ENCODE measurements at regions not wholly inside any gene's neighbourhood (a gene's known extent, or its start where the extent isn't known, plus 50 kb on each side); places are given as distances from the start of the nearest gene placed in this dataset.

DNA sequence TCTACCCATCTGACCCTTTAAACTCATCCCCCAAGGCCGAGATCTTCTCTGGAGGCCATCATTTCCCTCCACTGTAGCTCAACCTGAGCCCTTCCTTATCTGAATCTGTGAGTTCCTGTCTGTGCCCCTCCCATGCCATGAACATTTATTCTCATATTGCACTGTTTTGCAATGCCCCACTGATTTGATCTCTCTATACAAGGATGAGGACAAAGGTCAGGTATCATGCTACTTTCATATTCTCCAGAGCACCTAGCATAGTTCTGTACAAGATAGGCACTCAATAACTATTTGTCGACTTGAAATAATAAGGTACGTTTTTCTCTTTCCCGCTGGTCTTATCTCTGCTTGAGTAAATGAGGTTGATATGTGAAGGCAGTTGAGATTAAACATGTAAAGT, 135.5 kb downstream of the KLF5 start:
- ATAC-seq (no peak), DNase-seq (ENCODE audit: low spot score) (no peak)
- CTCF ChIA-PET = no interaction called here
- Mint-ChIP-seq H3K27me3 (ENCODE audit: low read depth) (no peaks in the 10 kb centered on the region), H3K27ac (no peak overlapping the region), H3K4me3 (no peak overlapping the region), H3K4me1 (peaks cover 13% of the 10 kb centered on the region), H3K36me3 (no peaks in the 10 kb centered on the region), H3K9me3 (peaks cover 11% of the 10 kb centered on the region)
- POLR2A ChIA-PET = no interaction called here
- no peak for TF ChIP-seq ZNF416 (CRISPR knock-in tag; IDR thresholded peaks at IDR 0.05)
- no peak for TF ChIP-seq CREM (CRISPR knock-in tag; IDR thresholded peaks at IDR 0.05)
- TF ChIP-seq OVOL2 (CRISPR knock-in tag; IDR thresholded peaks at IDR 0.05; ENCODE audit: borderline replicate concordance) = no peak

GRCh38 chr13:73193554-73193953, 134.7 kb downstream of the KLF5 start:
- peaks cover 15% of the 10 kb centered on the region for H3K4me1 Mint-ChIP-seq
- ChIA-PET POLR2A (no interaction called here), CTCF (no interaction called here)
- DNase-seq (ENCODE audit: low spot score) (no peak), ATAC-seq (no peak)
- H3K4me3 Mint-ChIP-seq = no peak overlapping the region
- TF ChIP-seq HMGA2 (CRISPR knock-in tag; IDR thresholded peaks at IDR 0.05) (no peak), ELF4 (CRISPR knock-in tag; IDR thresholded peaks at IDR 0.05; ENCODE audit: low read depth) (no peak), ZNF416 (CRISPR knock-in tag; IDR thresholded peaks at IDR 0.05) (no peak), MYBL2 (CRISPR knock-in tag; IDR thresholded peaks at IDR 0.05) (no peak), TEAD1 (CRISPR knock-in tag; IDR thresholded peaks at IDR 0.05) (no peak), ZNF671 (CRISPR knock-in tag; IDR thresholded peaks at IDR 0.05) (no peak)
- TF ChIP-seq, protein P1, sequence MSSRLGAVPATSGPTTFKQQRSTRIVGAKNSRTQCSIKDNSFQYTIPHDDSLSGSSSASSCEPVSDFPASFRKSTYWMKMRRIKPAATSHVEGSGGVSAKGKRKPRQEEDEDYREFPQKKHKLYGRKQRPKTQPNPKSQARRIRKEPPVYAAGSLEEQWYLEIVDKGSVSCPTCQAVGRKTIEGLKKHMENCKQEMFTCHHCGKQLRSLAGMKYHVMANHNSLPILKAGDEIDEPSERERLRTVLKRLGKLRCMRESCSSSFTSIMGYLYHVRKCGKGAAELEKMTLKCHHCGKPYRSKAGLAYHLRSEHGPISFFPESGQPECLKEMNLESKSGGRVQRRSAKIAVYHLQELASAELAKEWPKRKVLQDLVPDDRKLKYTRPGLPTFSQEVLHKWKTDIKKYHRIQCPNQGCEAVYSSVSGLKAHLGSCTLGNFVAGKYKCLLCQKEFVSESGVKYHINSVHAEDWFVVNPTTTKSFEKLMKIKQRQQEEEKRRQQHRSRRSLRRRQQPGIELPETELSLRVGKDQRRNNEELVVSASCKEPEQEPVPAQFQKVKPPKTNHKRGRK (CRISPR knock-in tag; IDR thresholded peaks at IDR 0.05; ENCODE audit: borderline replicate concordance) = no peak
- TF ChIP-seq, protein P2, sequence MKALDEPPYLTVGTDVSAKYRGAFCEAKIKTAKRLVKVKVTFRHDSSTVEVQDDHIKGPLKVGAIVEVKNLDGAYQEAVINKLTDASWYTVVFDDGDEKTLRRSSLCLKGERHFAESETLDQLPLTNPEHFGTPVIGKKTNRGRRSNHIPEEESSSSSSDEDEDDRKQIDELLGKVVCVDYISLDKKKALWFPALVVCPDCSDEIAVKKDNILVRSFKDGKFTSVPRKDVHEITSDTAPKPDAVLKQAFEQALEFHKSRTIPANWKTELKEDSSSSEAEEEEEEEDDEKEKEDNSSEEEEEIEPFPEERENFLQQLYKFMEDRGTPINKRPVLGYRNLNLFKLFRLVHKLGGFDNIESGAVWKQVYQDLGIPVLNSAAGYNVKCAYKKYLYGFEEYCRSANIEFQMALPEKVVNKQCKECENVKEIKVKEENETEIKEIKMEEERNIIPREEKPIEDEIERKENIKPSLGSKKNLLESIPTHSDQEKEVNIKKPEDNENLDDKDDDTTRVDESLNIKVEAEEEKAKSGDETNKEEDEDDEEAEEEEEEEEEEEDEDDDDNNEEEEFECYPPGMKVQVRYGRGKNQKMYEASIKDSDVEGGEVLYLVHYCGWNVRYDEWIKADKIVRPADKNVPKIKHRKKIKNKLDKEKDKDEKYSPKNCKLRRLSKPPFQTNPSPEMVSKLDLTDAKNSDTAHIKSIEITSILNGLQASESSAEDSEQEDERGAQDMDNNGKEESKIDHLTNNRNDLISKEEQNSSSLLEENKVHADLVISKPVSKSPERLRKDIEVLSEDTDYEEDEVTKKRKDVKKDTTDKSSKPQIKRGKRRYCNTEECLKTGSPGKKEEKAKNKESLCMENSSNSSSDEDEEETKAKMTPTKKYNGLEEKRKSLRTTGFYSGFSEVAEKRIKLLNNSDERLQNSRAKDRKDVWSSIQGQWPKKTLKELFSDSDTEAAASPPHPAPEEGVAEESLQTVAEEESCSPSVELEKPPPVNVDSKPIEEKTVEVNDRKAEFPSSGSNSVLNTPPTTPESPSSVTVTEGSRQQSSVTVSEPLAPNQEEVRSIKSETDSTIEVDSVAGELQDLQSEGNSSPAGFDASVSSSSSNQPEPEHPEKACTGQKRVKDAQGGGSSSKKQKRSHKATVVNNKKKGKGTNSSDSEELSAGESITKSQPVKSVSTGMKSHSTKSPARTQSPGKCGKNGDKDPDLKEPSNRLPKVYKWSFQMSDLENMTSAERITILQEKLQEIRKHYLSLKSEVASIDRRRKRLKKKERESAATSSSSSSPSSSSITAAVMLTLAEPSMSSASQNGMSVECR (CRISPR knock-in tag; IDR thresholded peaks at IDR 0.05; ENCODE audit: borderline replicate concordance) = no peak
- peaks cover 11% of the 10 kb centered on the region for H3K9me3 Mint-ChIP-seq
- no peak overlapping the region for H3K27ac Mint-ChIP-seq
- H3K27me3 Mint-ChIP-seq (ENCODE audit: low read depth) = no peaks in the 10 kb centered on the region
- H3K36me3 Mint-ChIP-seq = no peaks in the 10 kb centered on the region

GRCh38 chr13:73190477-73190876, 131.7 kb downstream of the KLF5 start:
- DNase-seq (ENCODE audit: low spot score) = no peak
- Mint-ChIP-seq H3K4me3 (no peak overlapping the region), H3K9me3 (peaks cover 11% of the 10 kb centered on the region), H3K27ac (no peak overlapping the region), H3K36me3 (no peaks in the 10 kb centered on the region), H3K4me1 (peaks cover 15% of the 10 kb centered on the region), H3K27me3 (ENCODE audit: low read depth) (no peaks in the 10 kb centered on the region)
- ATAC-seq = no peak
- ChIA-PET CTCF (no interaction called here), POLR2A (interaction anchor here (0.6 kb wide), 1 partner anchor 948 kb away, joined by 3 read pairs; no protein-coding TSS in a partner anchor)
- TF ChIP-seq, protein P3, sequence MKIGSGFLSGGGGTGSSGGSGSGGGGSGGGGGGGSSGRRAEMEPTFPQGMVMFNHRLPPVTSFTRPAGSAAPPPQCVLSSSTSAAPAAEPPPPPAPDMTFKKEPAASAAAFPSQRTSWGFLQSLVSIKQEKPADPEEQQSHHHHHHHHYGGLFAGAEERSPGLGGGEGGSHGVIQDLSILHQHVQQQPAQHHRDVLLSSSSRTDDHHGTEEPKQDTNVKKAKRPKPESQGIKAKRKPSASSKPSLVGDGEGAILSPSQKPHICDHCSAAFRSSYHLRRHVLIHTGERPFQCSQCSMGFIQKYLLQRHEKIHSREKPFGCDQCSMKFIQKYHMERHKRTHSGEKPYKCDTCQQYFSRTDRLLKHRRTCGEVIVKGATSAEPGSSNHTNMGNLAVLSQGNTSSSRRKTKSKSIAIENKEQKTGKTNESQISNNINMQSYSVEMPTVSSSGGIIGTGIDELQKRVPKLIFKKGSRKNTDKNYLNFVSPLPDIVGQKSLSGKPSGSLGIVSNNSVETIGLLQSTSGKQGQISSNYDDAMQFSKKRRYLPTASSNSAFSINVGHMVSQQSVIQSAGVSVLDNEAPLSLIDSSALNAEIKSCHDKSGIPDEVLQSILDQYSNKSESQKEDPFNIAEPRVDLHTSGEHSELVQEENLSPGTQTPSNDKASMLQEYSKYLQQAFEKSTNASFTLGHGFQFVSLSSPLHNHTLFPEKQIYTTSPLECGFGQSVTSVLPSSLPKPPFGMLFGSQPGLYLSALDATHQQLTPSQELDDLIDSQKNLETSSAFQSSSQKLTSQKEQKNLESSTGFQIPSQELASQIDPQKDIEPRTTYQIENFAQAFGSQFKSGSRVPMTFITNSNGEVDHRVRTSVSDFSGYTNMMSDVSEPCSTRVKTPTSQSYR (CRISPR knock-in tag; IDR thresholded peaks at IDR 0.05) = no peak
- TF ChIP-seq, protein P4, sequence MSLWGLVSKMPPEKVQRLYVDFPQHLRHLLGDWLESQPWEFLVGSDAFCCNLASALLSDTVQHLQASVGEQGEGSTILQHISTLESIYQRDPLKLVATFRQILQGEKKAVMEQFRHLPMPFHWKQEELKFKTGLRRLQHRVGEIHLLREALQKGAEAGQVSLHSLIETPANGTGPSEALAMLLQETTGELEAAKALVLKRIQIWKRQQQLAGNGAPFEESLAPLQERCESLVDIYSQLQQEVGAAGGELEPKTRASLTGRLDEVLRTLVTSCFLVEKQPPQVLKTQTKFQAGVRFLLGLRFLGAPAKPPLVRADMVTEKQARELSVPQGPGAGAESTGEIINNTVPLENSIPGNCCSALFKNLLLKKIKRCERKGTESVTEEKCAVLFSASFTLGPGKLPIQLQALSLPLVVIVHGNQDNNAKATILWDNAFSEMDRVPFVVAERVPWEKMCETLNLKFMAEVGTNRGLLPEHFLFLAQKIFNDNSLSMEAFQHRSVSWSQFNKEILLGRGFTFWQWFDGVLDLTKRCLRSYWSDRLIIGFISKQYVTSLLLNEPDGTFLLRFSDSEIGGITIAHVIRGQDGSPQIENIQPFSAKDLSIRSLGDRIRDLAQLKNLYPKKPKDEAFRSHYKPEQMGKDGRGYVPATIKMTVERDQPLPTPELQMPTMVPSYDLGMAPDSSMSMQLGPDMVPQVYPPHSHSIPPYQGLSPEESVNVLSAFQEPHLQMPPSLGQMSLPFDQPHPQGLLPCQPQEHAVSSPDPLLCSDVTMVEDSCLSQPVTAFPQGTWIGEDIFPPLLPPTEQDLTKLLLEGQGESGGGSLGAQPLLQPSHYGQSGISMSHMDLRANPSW (CRISPR knock-in tag; conservative IDR thresholded peaks at IDR 0.05; ENCODE audit: low read depth) = no peak
- TF ChIP-seq RORB (CRISPR knock-in tag; IDR thresholded peaks at IDR 0.05) (no peak), CREB1 (CRISPR knock-in tag; IDR thresholded peaks at IDR 0.05) (no peak), FOXJ3 (CRISPR knock-in tag; IDR thresholded peaks at IDR 0.05; ENCODE audit: borderline replicate concordance) (no peak)
- TF ChIP-seq, protein P5, sequence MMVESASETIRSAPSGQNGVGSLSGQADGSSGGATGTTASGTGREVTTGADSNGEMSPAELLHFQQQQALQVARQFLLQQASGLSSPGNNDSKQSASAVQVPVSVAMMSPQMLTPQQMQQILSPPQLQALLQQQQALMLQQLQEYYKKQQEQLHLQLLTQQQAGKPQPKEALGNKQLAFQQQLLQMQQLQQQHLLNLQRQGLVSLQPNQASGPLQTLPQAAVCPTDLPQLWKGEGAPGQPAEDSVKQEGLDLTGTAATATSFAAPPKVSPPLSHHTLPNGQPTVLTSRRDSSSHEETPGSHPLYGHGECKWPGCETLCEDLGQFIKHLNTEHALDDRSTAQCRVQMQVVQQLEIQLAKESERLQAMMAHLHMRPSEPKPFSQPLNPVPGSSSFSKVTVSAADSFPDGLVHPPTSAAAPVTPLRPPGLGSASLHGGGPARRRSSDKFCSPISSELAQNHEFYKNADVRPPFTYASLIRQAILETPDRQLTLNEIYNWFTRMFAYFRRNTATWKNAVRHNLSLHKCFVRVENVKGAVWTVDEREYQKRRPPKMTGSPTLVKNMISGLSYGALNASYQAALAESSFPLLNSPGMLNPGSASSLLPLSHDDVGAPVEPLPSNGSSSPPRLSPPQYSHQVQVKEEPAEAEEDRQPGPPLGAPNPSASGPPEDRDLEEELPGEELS (CRISPR knock-in tag; IDR thresholded peaks at IDR 0.05) = no peak
- TF ChIP-seq, protein P6, sequence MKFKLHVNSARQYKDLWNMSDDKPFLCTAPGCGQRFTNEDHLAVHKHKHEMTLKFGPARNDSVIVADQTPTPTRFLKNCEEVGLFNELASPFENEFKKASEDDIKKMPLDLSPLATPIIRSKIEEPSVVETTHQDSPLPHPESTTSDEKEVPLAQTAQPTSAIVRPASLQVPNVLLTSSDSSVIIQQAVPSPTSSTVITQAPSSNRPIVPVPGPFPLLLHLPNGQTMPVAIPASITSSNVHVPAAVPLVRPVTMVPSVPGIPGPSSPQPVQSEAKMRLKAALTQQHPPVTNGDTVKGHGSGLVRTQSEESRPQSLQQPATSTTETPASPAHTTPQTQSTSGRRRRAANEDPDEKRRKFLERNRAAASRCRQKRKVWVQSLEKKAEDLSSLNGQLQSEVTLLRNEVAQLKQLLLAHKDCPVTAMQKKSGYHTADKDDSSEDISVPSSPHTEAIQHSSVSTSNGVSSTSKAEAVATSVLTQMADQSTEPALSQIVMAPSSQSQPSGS (CRISPR knock-in tag; IDR thresholded peaks at IDR 0.05; ENCODE audit: borderline replicate concordance, low read depth) = no peak

All from WTC11 (cell line).